ENCODE measurements at regions not wholly inside any gene's neighbourhood (a gene's known extent, or its start where the extent isn't known, plus 50 kb on each side); places are given as distances from the start of the nearest gene placed in this dataset.
"Not testable (repeated sequence)": the region's sequence is repeated elsewhere in the genome, so short reads cannot be mapped to it uniquely, and the experiment has no call there.

DNA sequence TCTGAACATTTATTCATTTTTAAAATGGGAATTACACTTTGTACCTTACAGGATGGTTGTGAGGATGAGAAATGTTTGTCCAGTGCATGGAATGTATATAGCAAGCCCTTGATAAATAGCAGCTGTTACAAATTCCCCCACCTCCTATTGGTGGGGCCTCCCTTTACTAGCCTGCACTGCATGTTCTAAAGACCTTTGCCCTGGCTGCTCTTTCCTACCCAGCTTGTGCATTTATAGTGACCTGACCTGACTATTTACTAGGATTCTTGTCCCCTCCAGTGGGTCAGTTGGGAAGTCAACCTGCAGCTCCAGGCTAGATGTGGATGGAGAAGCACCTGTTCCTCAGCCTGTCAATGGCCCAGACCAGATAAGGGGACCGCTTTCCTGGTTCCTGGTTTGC is 180.3 kb downstream of the HIPK3 start:
- Mint-ChIP-seq H3K27me3 (ENCODE audit: low read depth) (no peaks in the 10 kb centered on the region), H3K36me3 (ENCODE audit: low read depth) (no peaks in the 10 kb centered on the region), H3K4me3 (ENCODE audit: low read depth) (no peak overlapping the region), H3K9me3 (peaks cover 3% of the 10 kb centered on the region), H3K4me1 (ENCODE audit: low read depth) (no peaks in the 10 kb centered on the region), H3K27ac (no peak overlapping the region)
- no peak for DNase-seq (ENCODE audit: low spot score)
- intact Hi-C loops (cut with micrococcal nuclease), result no loop called here

DNA sequence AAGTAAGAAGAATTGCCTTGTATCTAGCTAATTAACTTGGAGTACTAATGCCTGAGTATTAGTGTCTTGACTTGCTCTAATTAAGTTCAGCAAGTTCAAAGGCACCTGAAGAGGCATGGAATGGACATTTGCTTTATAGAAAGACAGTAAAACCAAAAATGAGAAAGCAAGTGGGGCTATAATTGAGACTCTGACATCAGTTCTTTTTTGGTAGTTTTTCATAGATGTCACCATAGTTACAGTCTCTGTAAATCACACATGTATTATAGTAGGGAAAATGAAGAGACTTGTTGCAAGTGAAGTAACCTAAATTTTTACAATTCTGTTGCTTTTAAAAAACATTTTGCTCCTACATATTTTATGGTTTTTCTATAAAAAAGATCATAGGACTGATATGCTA is 178.0 kb downstream of the HIPK3 start:
- intact Hi-C loops (cut with micrococcal nuclease), result no loop called here
- Mint-ChIP-seq H3K4me3 (ENCODE audit: low read depth) (no peak overlapping the region), H3K27ac (no peak overlapping the region), H3K36me3 (ENCODE audit: low read depth) (no peaks in the 10 kb centered on the region), H3K27me3 (ENCODE audit: low read depth) (no peaks in the 10 kb centered on the region), H3K9me3 (peaks cover 3% of the 10 kb centered on the region), H3K4me1 (ENCODE audit: low read depth) (no peaks in the 10 kb centered on the region)
- DNase-seq (ENCODE audit: low spot score), result no peak

DNA sequence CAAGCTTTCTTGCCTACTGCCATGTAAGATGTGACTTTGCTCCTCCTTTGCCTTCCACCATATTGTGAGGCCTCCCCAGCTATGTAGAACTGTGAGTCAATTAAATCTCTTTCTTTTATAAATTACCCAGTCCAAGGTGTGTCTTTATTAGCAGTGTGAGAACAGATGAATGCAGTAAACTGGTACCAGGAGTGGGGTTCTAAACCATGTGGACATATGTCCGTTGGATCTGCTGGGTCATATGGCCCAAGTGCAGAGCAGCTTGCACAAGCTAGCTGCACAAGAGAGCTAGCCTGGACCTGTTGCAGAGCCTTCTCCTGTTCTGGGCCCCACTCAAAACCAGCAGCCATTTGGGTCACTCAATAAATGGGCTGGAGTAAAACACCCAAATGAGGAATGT is 177.1 kb downstream of the HIPK3 start:
- intact Hi-C loops (cut with micrococcal nuclease), result no loop called here
- H3K9me3 Mint-ChIP-seq, result peaks cover 3% of the 10 kb centered on the region
- DNase-seq (ENCODE audit: low spot score), result no peak
- no peaks in the 10 kb centered on the region for H3K27me3 Mint-ChIP-seq (ENCODE audit: low read depth)
- H3K36me3 Mint-ChIP-seq (ENCODE audit: low read depth), result no peaks in the 10 kb centered on the region
- H3K4me3 Mint-ChIP-seq (ENCODE audit: low read depth), result no peak overlapping the region
- no peaks in the 10 kb centered on the region for H3K4me1 Mint-ChIP-seq (ENCODE audit: low read depth)
- no peak overlapping the region for H3K27ac Mint-ChIP-seq

DNA sequence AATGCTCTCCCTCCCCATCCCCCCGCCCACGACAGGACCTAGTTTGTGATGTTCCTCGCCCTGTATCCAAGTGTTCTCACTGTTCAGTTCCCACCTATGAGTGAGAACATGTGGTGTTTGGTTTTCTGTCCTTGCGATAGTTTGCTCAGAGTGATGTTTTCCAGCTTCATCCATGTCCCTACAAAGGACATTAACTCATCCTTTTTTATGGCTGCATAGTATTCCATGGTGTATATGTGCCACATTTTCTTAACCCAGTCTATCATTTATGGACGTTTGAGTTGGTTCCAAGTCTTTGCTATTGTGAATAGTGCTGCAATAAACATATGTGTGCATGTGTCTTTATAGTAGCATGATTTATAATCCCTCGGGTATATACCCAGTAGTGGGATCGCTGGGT is 171.3 kb downstream of the HIPK3 start:
- H3K4me1 Mint-ChIP-seq (ENCODE audit: low read depth); intact Hi-C loops (cut with micrococcal nuclease); H3K9me3 Mint-ChIP-seq; H3K36me3 Mint-ChIP-seq (ENCODE audit: low read depth); H3K4me3 Mint-ChIP-seq (ENCODE audit: low read depth); DNase-seq (ENCODE audit: low spot score); H3K27ac Mint-ChIP-seq: not testable (repeated sequence)
- H3K27me3 Mint-ChIP-seq (ENCODE audit: low read depth), result peaks cover 11% of the 10 kb centered on the region

DNA sequence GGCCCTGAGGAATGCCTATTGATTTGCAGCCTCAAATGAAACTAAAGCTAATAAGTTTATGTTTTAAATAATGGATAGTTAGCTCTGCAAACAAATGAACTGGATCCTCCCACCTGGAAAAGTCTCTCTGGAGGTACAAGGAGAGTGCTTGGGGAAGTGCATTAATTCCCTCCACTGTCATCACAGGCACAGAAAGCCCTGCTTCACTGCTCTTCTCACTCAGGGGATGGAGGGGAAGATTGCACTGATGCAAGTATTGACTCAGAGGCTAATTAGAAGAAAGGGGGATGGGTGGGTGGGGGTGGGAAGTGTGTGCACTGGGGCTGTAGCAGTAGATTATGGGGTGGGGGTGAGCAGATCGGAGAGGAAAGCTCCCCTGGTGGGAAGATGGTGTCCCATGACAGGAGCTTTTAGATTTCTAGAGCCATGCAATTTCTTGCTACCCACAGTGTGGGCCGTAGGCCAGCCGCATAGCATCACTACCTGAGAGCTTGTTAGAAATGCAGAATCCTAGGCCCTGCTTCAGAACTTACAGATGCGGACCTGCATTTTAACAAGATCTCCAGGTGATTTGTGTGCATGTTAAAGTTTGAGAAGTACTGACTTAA is 163.9 kb downstream of the HIPK3 start:
- intact Hi-C loops (cut with micrococcal nuclease), result no loop called here
- Mint-ChIP-seq H3K9me3 (no peaks in the 10 kb centered on the region), H3K4me3 (ENCODE audit: low read depth) (no peak overlapping the region), H3K27ac (no peak overlapping the region), H3K4me1 (ENCODE audit: low read depth) (no peaks in the 10 kb centered on the region), H3K36me3 (ENCODE audit: low read depth) (no peaks in the 10 kb centered on the region), H3K27me3 (ENCODE audit: low read depth) (peaks cover 10% of the 10 kb centered on the region)
- DNase-seq (ENCODE audit: low spot score), result no peak

DNA sequence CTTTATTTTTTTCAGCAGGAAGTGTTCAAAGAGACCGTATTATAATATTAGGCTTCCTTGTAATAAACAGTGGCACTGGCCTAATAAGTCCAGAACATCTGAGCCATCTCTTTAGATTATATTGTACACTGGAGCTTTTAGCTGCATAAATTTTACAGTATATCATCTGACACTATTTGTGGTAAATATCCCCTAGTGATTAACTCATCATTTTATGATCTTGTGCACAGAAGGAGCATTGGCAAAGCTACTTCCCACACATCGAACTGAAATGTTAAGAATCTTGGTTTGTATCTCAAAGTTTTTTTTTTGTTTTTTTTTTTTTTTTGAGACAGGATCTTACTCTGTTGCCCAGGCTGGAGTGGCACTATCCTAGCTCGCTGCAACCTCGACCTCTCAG is 162.7 kb downstream of the HIPK3 start:
- no peaks in the 10 kb centered on the region for H3K36me3 Mint-ChIP-seq (ENCODE audit: low read depth)
- H3K4me1 Mint-ChIP-seq (ENCODE audit: low read depth), result no peaks in the 10 kb centered on the region
- no peak overlapping the region for H3K27ac Mint-ChIP-seq
- peaks cover 9% of the 10 kb centered on the region for H3K27me3 Mint-ChIP-seq (ENCODE audit: low read depth)
- no peak for DNase-seq (ENCODE audit: low spot score)
- H3K4me3 Mint-ChIP-seq (ENCODE audit: low read depth), result no peak overlapping the region
- intact Hi-C loops (cut with micrococcal nuclease), result no loop called here
- H3K9me3 Mint-ChIP-seq, result no peaks in the 10 kb centered on the region

DNA sequence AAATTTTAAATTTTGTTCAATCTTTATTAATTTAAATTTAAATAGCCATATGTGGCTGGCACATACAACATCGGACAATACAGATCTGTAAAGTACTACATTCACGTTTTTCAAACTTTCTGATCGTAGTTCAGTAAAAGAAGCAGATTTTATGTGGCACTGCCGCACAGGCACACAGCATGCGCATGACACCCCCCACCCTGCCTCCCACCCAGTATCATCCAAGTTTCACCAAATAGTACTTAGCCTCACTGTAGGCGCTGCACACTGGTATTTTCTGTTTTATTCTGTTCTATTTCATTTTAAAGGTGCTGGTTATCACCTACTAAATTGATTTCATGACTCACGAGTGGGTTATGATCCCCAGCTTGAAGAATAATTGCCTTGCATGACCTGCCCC is 159.9 kb downstream of the HIPK3 start:
- Mint-ChIP-seq H3K4me3 (ENCODE audit: low read depth) (no peak overlapping the region), H3K36me3 (ENCODE audit: low read depth) (no peaks in the 10 kb centered on the region), H3K27me3 (ENCODE audit: low read depth) (peaks cover 6% of the 10 kb centered on the region), H3K4me1 (ENCODE audit: low read depth) (no peaks in the 10 kb centered on the region), H3K9me3 (no peaks in the 10 kb centered on the region), H3K27ac (no peak overlapping the region)
- no peak for DNase-seq (ENCODE audit: low spot score)
- intact Hi-C loops (cut with micrococcal nuclease), result no loop called here

DNA sequence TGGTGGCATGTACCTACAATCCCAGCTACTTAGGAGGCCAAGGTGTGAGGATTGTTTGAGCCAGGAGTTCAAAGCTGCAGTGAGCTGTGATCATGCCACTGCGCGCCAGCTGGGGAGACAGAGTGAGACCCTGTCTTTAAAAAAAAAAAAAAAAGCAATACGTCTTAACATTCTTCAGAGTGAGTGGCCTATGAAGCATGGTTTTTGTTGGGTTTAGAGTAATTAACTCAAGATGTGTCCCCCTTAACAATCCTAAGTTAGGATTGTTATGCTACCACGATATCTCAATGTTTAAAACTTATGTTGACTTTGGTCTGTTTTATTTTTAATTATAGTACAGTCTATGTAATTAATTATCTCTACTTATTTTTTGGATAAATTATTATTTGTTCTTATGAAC is 156.1 kb downstream of the HIPK3 start:
- no peaks in the 10 kb centered on the region for H3K36me3 Mint-ChIP-seq (ENCODE audit: low read depth)
- DNase-seq (ENCODE audit: low spot score), result no peak
- intact Hi-C loops (cut with micrococcal nuclease), result no loop called here
- H3K27ac Mint-ChIP-seq, result no peak overlapping the region
- no peaks in the 10 kb centered on the region for H3K9me3 Mint-ChIP-seq
- H3K27me3 Mint-ChIP-seq (ENCODE audit: low read depth), result peaks cover 18% of the 10 kb centered on the region
- no peak overlapping the region for H3K4me3 Mint-ChIP-seq (ENCODE audit: low read depth)
- H3K4me1 Mint-ChIP-seq (ENCODE audit: low read depth), result no peaks in the 10 kb centered on the region

DNA sequence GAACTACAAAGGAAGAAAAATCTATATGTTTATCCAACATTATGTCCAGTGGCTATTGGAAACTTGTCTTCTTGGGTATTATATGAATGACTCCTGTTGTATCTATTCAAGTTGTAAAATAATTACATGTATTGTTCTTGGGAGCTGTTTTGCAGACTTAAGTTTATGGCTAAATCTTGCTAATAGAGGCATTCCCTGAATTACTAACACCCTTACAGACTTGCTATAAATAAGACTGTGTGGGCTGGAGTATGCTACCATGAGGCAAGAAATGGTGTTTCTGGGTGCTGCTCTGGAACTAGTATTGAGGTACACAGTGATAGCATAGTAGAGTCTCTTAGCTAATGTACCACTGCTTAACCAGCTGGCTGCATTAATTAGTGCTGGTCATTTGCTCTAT is 155.1 kb downstream of the HIPK3 start:
- H3K27ac Mint-ChIP-seq, result no peak overlapping the region
- no peak overlapping the region for H3K4me3 Mint-ChIP-seq (ENCODE audit: low read depth)
- H3K27me3 Mint-ChIP-seq (ENCODE audit: low read depth), result peaks cover 15% of the 10 kb centered on the region
- no peaks in the 10 kb centered on the region for H3K36me3 Mint-ChIP-seq (ENCODE audit: low read depth)
- no peaks in the 10 kb centered on the region for H3K4me1 Mint-ChIP-seq (ENCODE audit: low read depth)
- intact Hi-C loops (cut with micrococcal nuclease), result no loop called here
- H3K9me3 Mint-ChIP-seq, result no peaks in the 10 kb centered on the region
- no peak for DNase-seq (ENCODE audit: low spot score)

DNA sequence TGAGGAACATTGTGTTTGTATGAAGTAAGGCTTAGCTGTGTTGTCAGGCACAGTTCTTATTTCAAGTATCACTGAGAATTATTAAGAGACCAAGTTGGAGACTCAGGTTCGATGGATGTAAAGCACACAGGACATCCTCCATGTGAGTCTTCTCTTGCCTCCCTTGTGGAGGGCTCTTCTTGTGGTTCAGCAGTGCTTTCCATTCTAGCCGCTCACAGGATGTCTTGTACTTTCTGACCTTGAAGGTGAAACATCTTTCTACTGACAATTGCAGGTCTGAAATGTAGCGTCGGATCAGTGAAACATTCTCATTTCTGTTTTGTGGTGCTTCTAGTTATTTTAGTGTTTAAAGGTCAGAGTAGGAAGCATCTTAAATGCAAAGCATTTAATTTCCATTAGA is 154.6 kb downstream of the HIPK3 start:
- intact Hi-C loops (cut with micrococcal nuclease), result no loop called here
- no peak overlapping the region for H3K27ac Mint-ChIP-seq
- no peaks in the 10 kb centered on the region for H3K9me3 Mint-ChIP-seq
- DNase-seq (ENCODE audit: low spot score), result no peak
- no peak overlapping the region for H3K4me3 Mint-ChIP-seq (ENCODE audit: low read depth)
- no peaks in the 10 kb centered on the region for H3K36me3 Mint-ChIP-seq (ENCODE audit: low read depth)
- H3K27me3 Mint-ChIP-seq (ENCODE audit: low read depth), result peaks cover 15% of the 10 kb centered on the region
- H3K4me1 Mint-ChIP-seq (ENCODE audit: low read depth), result no peaks in the 10 kb centered on the region

DNA sequence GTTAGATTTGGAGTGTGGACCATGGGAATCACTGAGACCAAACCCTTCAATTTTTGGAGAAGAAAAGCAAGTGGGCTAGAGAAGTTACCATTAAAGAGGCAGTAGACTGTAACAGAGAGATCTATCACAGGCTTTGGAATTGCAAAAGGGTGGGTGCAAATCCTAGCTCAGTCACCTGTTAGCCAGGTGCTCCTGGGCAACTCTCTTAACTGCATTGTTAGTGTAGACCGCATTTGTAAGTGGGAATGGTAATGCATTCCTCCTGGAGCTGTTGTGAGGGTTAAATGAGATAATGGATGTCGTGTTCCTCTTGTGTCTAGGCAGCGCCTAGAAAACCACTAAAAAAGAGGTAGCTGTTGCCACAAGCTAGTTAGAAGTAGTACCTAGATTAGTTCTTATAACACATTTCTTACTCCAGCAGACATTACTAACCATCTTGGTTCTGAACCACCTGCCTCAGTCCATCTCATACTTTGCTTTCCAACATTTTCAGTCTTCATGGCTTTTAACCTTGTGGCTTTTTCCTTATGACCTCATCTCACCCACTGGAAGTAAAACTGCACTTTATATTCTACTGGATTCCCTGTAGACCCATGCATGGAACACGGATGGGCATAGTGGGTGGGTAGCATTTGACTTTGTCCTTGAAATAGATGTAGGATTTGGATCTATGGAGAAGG is 153.0 kb downstream of the HIPK3 start:
- Mint-ChIP-seq H3K4me1 (ENCODE audit: low read depth) (no peaks in the 10 kb centered on the region), H3K4me3 (ENCODE audit: low read depth) (no peak overlapping the region), H3K9me3 (no peaks in the 10 kb centered on the region), H3K27ac (no peak overlapping the region), H3K36me3 (ENCODE audit: low read depth) (no peaks in the 10 kb centered on the region), H3K27me3 (ENCODE audit: low read depth) (peaks cover 15% of the 10 kb centered on the region)
- intact Hi-C loops (cut with micrococcal nuclease), result no loop called here
- DNase-seq (ENCODE audit: low spot score), result no peak
